ENCODE measurements at regions not wholly inside any gene's neighbourhood (a gene's known extent, or its start where the extent isn't known, plus 50 kb on each side); places are given as distances from the start of the nearest gene placed in this dataset.

- no peak overlapping the region for H3K4me3 Mint-ChIP-seq
- no peaks in the 10 kb centered on the region for H3K27me3 Mint-ChIP-seq (ENCODE audit: low read depth)
- no peak overlapping the region for H3K27ac Mint-ChIP-seq
- H3K9me3 Mint-ChIP-seq, result no peaks in the 10 kb centered on the region
- no peaks in the 10 kb centered on the region for H3K4me1 Mint-ChIP-seq (ENCODE audit: low read depth)
- no peaks in the 10 kb centered on the region for H3K36me3 Mint-ChIP-seq (ENCODE audit: low read depth)
Observed at GRCh38 chr18:51687845-51688585, 490.5 kb upstream of the MEX3C start.

GRCh38 chr18:51692612-51693011 lies 495.1 kb upstream of the MEX3C start:
- Mint-ChIP-seq H3K9me3 (peaks cover 9% of the 10 kb centered on the region), H3K4me1 (ENCODE audit: low read depth) (no peaks in the 10 kb centered on the region), H3K4me3 (no peak overlapping the region), H3K36me3 (ENCODE audit: low read depth) (no peaks in the 10 kb centered on the region), H3K27ac (no peak overlapping the region), H3K27me3 (ENCODE audit: low read depth) (no peaks in the 10 kb centered on the region)

DNA sequence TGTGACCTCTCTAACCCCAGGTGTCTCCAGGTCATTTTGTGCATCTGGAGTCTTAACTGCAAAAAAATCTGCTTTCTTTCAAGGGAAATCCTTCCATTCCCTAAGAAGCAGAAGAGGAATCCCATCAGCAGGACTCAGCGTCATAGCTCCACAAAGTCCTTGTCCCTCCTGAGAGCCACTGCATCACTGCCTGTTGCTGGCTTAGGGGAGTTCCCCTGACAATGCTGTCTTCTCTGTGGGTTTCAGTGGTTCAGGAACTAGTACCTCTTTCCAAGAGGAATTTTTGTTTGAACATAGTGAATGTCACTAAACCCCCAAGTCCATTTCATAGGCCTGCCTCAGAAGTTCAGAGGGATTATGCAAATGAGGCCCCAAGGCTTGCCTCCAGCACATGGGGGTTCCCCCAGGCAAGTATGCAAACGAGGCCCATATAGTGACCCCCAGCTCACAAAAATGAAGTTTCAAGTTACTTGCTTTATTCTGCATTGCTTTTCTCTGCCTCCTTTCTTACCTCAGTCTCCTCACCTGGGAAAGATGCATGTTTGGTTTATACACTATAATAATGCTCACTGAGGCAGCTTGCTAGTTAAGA lies 513.9 kb upstream of the MEX3C start:
- Mint-ChIP-seq H3K27me3 (ENCODE audit: low read depth) (no peaks in the 10 kb centered on the region), H3K4me1 (ENCODE audit: low read depth) (no peaks in the 10 kb centered on the region), H3K9me3 (peaks cover 25% of the 10 kb centered on the region), H3K36me3 (ENCODE audit: low read depth) (peaks cover 3% of the 10 kb centered on the region), H3K4me3 (no peak overlapping the region), H3K27ac (no peak overlapping the region)

GRCh38 chr18:51712821-51713220 lies 515.3 kb upstream of the MEX3C start:
- Mint-ChIP-seq H3K9me3 (peaks cover 13% of the 10 kb centered on the region), H3K4me1 (ENCODE audit: low read depth) (no peaks in the 10 kb centered on the region), H3K36me3 (ENCODE audit: low read depth) (no peaks in the 10 kb centered on the region), H3K27ac (no peak overlapping the region), H3K27me3 (ENCODE audit: low read depth) (no peaks in the 10 kb centered on the region), H3K4me3 (no peak overlapping the region)

- Mint-ChIP-seq H3K4me3 (no peak overlapping the region), H3K36me3 (ENCODE audit: low read depth) (no peaks in the 10 kb centered on the region), H3K9me3 (peaks cover 6% of the 10 kb centered on the region), H3K27ac (no peak overlapping the region), H3K27me3 (ENCODE audit: low read depth) (no peaks in the 10 kb centered on the region), H3K4me1 (ENCODE audit: low read depth) (no peaks in the 10 kb centered on the region)
Observed at GRCh38 chr18:51716277-51716676, 518.8 kb upstream of the MEX3C start.

- Mint-ChIP-seq H3K36me3 (ENCODE audit: low read depth) (no peaks in the 10 kb centered on the region), H3K27me3 (ENCODE audit: low read depth) (no peaks in the 10 kb centered on the region), H3K4me1 (ENCODE audit: low read depth) (no peaks in the 10 kb centered on the region), H3K4me3 (no peak overlapping the region), H3K9me3 (no peaks in the 10 kb centered on the region), H3K27ac (no peak overlapping the region)
Observed at GRCh38 chr18:51721388-51721787, 523.9 kb upstream of the MEX3C start.

- Mint-ChIP-seq H3K36me3 (ENCODE audit: low read depth) (no peaks in the 10 kb centered on the region), H3K27ac (no peak overlapping the region), H3K4me3 (no peak overlapping the region), H3K9me3 (no peaks in the 10 kb centered on the region), H3K4me1 (ENCODE audit: low read depth) (no peaks in the 10 kb centered on the region), H3K27me3 (ENCODE audit: low read depth) (no peaks in the 10 kb centered on the region)
Observed at GRCh38 chr18:51721996-51722395, 524.5 kb upstream of the MEX3C start.

DNA sequence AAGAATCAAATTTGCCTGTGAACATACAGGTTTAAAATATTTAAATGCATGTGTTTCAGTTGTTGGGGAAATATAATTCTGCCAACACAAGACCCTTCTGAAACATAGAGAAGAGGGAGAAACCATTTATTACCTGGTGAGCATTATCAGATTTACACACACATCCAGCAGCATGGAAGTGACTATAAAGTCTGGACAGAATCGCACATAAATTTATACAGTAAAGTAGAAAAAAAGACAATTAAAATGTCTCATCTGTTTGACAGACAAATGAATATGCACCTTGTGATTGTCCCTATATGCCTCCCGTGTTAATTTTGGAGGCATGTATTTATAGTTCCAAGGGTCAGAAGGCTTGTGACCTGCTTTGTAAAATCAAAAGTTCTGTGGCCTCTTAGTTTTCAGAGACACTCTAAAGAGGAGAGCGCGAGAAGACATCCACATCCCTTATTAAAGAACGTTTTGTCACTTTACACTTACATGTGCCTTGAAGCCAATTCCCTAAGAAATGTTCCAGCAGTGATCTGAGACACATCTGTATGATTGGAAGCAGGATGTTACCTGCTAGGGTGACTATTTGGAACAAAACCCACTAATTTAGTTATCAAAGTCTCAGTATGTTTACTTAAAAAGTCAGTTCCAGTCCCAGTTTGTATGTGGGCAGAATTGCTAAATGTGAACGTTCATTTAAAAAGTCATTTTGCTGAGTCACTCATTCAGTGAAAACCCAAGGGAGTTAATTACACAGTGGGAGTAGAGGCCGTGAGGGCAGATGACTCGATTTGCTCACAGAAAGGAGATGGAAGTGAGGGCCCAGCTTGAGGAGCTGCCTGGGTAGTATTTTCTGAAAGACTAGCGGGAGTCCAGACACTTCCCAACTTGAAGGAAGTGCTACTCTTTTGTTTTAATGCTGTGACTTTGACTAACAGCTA lies 527.6 kb upstream of the MEX3C start:
- no peaks in the 10 kb centered on the region for H3K9me3 Mint-ChIP-seq
- H3K4me1 Mint-ChIP-seq (ENCODE audit: low read depth), result no peaks in the 10 kb centered on the region
- H3K36me3 Mint-ChIP-seq (ENCODE audit: low read depth), result no peaks in the 10 kb centered on the region
- no peaks in the 10 kb centered on the region for H3K27me3 Mint-ChIP-seq (ENCODE audit: low read depth)
- no peak overlapping the region for H3K4me3 Mint-ChIP-seq
- H3K27ac Mint-ChIP-seq, result no peak overlapping the region

- H3K9me3 Mint-ChIP-seq, result no peaks in the 10 kb centered on the region
- H3K4me3 Mint-ChIP-seq, result no peak overlapping the region
- no peaks in the 10 kb centered on the region for H3K4me1 Mint-ChIP-seq (ENCODE audit: low read depth)
- H3K27me3 Mint-ChIP-seq (ENCODE audit: low read depth), result no peaks in the 10 kb centered on the region
- no peaks in the 10 kb centered on the region for H3K36me3 Mint-ChIP-seq (ENCODE audit: low read depth)
- H3K27ac Mint-ChIP-seq, result no peak overlapping the region
Observed at GRCh38 chr18:51726614-51727013, 529.1 kb upstream of the MEX3C start.

- Mint-ChIP-seq H3K4me1 (ENCODE audit: low read depth) (no peaks in the 10 kb centered on the region), H3K9me3 (no peaks in the 10 kb centered on the region), H3K27ac (no peak overlapping the region), H3K27me3 (ENCODE audit: low read depth) (no peaks in the 10 kb centered on the region), H3K4me3 (no peak overlapping the region), H3K36me3 (ENCODE audit: low read depth) (no peaks in the 10 kb centered on the region)
Observed at GRCh38 chr18:51727780-51728179, 530.3 kb upstream of the MEX3C start.

GRCh38 chr18:51731070-51731469 lies 533.6 kb upstream of the MEX3C start:
- Mint-ChIP-seq H3K27me3 (ENCODE audit: low read depth) (no peaks in the 10 kb centered on the region), H3K9me3 (no peaks in the 10 kb centered on the region), H3K27ac (no peak overlapping the region), H3K4me1 (ENCODE audit: low read depth) (no peaks in the 10 kb centered on the region), H3K4me3 (no peak overlapping the region), H3K36me3 (ENCODE audit: low read depth) (no peaks in the 10 kb centered on the region)

DNA sequence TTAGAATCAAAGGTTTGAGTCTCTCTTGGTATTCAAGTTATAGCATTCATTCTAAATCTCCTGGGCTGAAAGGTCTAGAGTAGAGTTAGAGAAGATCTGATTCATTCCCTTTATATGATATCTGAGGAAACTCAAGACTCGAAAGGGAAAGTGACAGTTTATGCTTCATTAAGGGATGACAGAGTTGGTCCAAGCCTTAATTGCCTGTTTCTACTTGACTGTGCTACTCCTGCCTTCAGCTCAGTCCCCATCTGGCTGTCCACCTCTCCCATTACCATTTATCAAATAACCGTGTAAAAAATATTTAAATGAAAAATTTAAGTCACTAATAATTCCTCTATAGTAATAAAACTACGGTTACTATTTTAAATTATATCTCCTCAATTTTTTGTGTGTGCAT lies 537.1 kb upstream of the MEX3C start:
- peaks cover 5% of the 10 kb centered on the region for H3K9me3 Mint-ChIP-seq
- H3K4me1 Mint-ChIP-seq (ENCODE audit: low read depth), result no peaks in the 10 kb centered on the region
- no peak overlapping the region for H3K27ac Mint-ChIP-seq
- no peak overlapping the region for H3K4me3 Mint-ChIP-seq
- H3K36me3 Mint-ChIP-seq (ENCODE audit: low read depth), result no peaks in the 10 kb centered on the region
- H3K27me3 Mint-ChIP-seq (ENCODE audit: low read depth), result no peaks in the 10 kb centered on the region

GRCh38 chr18:51739044-51739666 lies 541.7 kb upstream of the MEX3C start:
- Mint-ChIP-seq H3K9me3 (peaks cover 9% of the 10 kb centered on the region), H3K36me3 (ENCODE audit: low read depth) (no peaks in the 10 kb centered on the region), H3K4me3 (no peak overlapping the region)

GRCh38 chr18:51751901-51752300 lies 554.4 kb upstream of the MEX3C start:
- H3K27me3 Mint-ChIP-seq (ENCODE audit: low read depth), result no peaks in the 10 kb centered on the region
- H3K27ac Mint-ChIP-seq, result no peak overlapping the region
- no peaks in the 10 kb centered on the region for H3K4me1 Mint-ChIP-seq (ENCODE audit: low read depth)

More at GRCh38 chr18:51739044-51739666, 541.7 kb upstream of the MEX3C start:
- H3K27me3 Mint-ChIP-seq (ENCODE audit: low read depth), result no peaks in the 10 kb centered on the region
- no peaks in the 10 kb centered on the region for H3K4me1 Mint-ChIP-seq (ENCODE audit: low read depth)
- H3K27ac Mint-ChIP-seq, result no peak overlapping the region

More at GRCh38 chr18:51751901-51752300, 554.4 kb upstream of the MEX3C start:
- Mint-ChIP-seq H3K4me3 (no peak overlapping the region), H3K36me3 (ENCODE audit: low read depth) (no peaks in the 10 kb centered on the region), H3K9me3 (peaks cover 2% of the 10 kb centered on the region)
